H9 (cell line): ENCODE measurements at regions not wholly inside any gene's neighbourhood (a gene's known extent, or its start where the extent isn't known, plus 50 kb on each side); places are given as distances from the start of the nearest gene placed in this dataset.

Experiments
- DNase-seq: peaks from one replicate; pipeline ENCODE4 v3.0.0-alpha.2; 2017
- H2AFZ ChIP-seq: one replicate; pipeline ENCODE4 v1.6.1; 2013; ENCODE audit warnings: mild to moderate bottlenecking, low read length, control low read depth, moderate library complexity
- H2AK5ac ChIP-seq: 2 replicates; pipeline ENCODE4 v1.6.1; 2013; ENCODE audit warnings: low read length, control low read depth, mixed read lengths; ENCODE audit not compliant: insufficient read length
- H2BK120ac ChIP-seq: one replicate; pipeline ENCODE4 v1.6.1; 2013; ENCODE audit warnings: low read depth, mild to moderate bottlenecking, low read length, control low read depth, inconsistent platforms; ENCODE audit not compliant: poor library complexity, severe bottlenecking
- H2BK12ac ChIP-seq: 2 replicates; pipeline ENCODE4 v1.6.1; 2013; ENCODE audit warnings: low read length, control low read depth, mixed read lengths, low read depth; ENCODE audit not compliant: insufficient read length
- H2BK15ac ChIP-seq: 2 replicates; pipeline ENCODE4 v1.6.1; 2013; ENCODE audit warnings: low read depth, low read length, control low read depth
- H2BK20ac ChIP-seq: one replicate; pipeline ENCODE4 v1.6.1; 2013; ENCODE audit warnings: low read depth, mild to moderate bottlenecking, low read length, control low read depth, inconsistent platforms; ENCODE audit not compliant: poor library complexity, severe bottlenecking
- H2BK5ac ChIP-seq: 2 replicates; pipeline ENCODE4 v1.6.1; 2013; ENCODE audit warnings: low read length, control low read depth, mixed read lengths; ENCODE audit not compliant: insufficient read length
- H3K14ac ChIP-seq: 2 replicates; pipeline ENCODE4 v1.6.1; 2013; ENCODE audit warnings: low read length, control low read depth; ENCODE audit not compliant: insufficient read depth
- H3K18ac ChIP-seq: 2 replicates; pipeline ENCODE4 v1.6.1; 2013; ENCODE audit warnings: low read depth, mild to moderate bottlenecking, mixed read lengths, low read length, control low read depth; ENCODE audit not compliant: insufficient read length
- H3K23ac ChIP-seq: 2 replicates; pipeline ENCODE4 v1.6.1; 2013; ENCODE audit warnings: low read length, control low read depth, mixed read lengths, low read depth; ENCODE audit not compliant: insufficient read length
- H3K23me2 ChIP-seq: 2 replicates; pipeline ENCODE4 v1.6.1; 2013; ENCODE audit warnings: low read depth, mild to moderate bottlenecking, mixed read lengths, low read length, control low read depth; ENCODE audit not compliant: insufficient read length, poor library complexity, severe bottlenecking
- H3K27ac ChIP-seq: 2 replicates; pipeline ENCODE4 v1.5.1; 2013; ENCODE audit warnings: low read length, control low read depth, mixed read lengths, low read depth; ENCODE audit not compliant: insufficient read length
- H3K27me3 ChIP-seq: 2 replicates; pipeline ENCODE4 v1.6.1; 2013; ENCODE audit warnings: low read length, control low read depth, inconsistent platforms; ENCODE audit not compliant: insufficient read depth
- H3K4ac ChIP-seq: 2 replicates; pipeline ENCODE4 v1.6.1; 2013; ENCODE audit warnings: low read depth, mild to moderate bottlenecking, control low read depth, inconsistent platforms, low read length, moderate library complexity
- H3K4me1 ChIP-seq: 2 replicates; pipeline ENCODE4 v1.6.1; 2013; ENCODE audit warnings: low read length, control low read depth, inconsistent platforms; ENCODE audit not compliant: insufficient read depth
- H3K4me2 ChIP-seq: 2 replicates; pipeline ENCODE4 v1.6.1; 2013; ENCODE audit warnings: low read length, control low read depth, mixed read lengths; ENCODE audit not compliant: insufficient read length, insufficient read depth
- H3K56ac ChIP-seq: 2 replicates; pipeline ENCODE4 v1.6.1; 2013; ENCODE audit warnings: low read depth, mild to moderate bottlenecking, mixed read lengths, low read length, control low read depth; ENCODE audit not compliant: insufficient read length
- H3K79me1 ChIP-seq: 2 replicates; pipeline ENCODE4 v1.6.1; 2013; ENCODE audit warnings: low read depth, mild to moderate bottlenecking, moderate library complexity, low read length, control low read depth, inconsistent platforms; ENCODE audit not compliant: insufficient read depth, poor library complexity, severe bottlenecking
- H3K79me2 ChIP-seq: 2 replicates; pipeline ENCODE4 v1.6.1; 2013; ENCODE audit warnings: low read length, control low read depth, inconsistent platforms; ENCODE audit not compliant: insufficient read depth
- H3K9ac ChIP-seq: 2 replicates; pipeline ENCODE4 v1.6.1; 2013; ENCODE audit warnings: low read length, control low read depth, mixed read lengths; ENCODE audit not compliant: insufficient read length; ENCODE audit errors: extremely low read depth
- H3K9me3 ChIP-seq: one replicate; pipeline ENCODE4 v1.6.1; 2013; ENCODE audit warnings: low read depth, low read length, inconsistent platforms; ENCODE audit not compliant: control insufficient read depth
- H3T11ph ChIP-seq: one replicate; pipeline ENCODE4 v1.6.1; 2013; ENCODE audit warnings: mild to moderate bottlenecking, low read length, control low read depth, inconsistent platforms
- H4K20me1 ChIP-seq: one replicate; pipeline ENCODE4 v1.6.1; 2013; ENCODE audit not compliant: control insufficient read depth, insufficient read length, insufficient read depth
- H4K5ac ChIP-seq: 2 replicates; pipeline ENCODE4 v1.6.1; 2013; ENCODE audit warnings: low read depth, mild to moderate bottlenecking, mixed read lengths, low read length, control low read depth; ENCODE audit not compliant: insufficient read length
- H4K8ac ChIP-seq: replicated peaks from 2 replicates; pipeline ENCODE4 v1.6.1; 2013; ENCODE audit warnings: low read length, control low read depth, mixed read lengths, low read depth; ENCODE audit not compliant: insufficient read length
- H4K91ac ChIP-seq: 2 replicates; pipeline ENCODE4 v1.6.1; 2013; ENCODE audit warnings: low read depth, mild to moderate bottlenecking, moderate library complexity, mixed read lengths, low read length, control low read depth; ENCODE audit not compliant: insufficient read length
- H3K27ac Mint-ChIP-seq, 3 experiments: 2 replicates in 2 of 3; 3 replicates in 1 of 3; pipeline ENCODE4 v1.8.0; 2020 to 2021; ENCODE audit warnings: mixed read lengths in 3 of 3, mild to moderate bottlenecking in 1 of 3, moderate library complexity in 1 of 3
- H3K27me3 Mint-ChIP-seq: 2 replicates; pipeline ENCODE4 v1.8.0; 2021; ENCODE audit warnings: low read depth, mild to moderate bottlenecking, moderate library complexity, mixed read lengths
- H3K36me3 Mint-ChIP-seq, 3 experiments: 2 replicates in 2 of 3; 3 replicates in 1 of 3; pipeline ENCODE4 v1.8.0; 2020 to 2021; ENCODE audit warnings: low read depth in 3 of 3, mixed read lengths in 3 of 3; ENCODE audit not compliant: insufficient read depth in 1 of 3
- H3K4me1 Mint-ChIP-seq, 2 experiments: 2 replicates each; pipeline ENCODE4 v1.8.0; 2020; ENCODE audit warnings: mixed read lengths in 2 of 2
- H3K4me3 Mint-ChIP-seq, 2 experiments: 2 replicates in 1 of 2; 3 replicates in 1 of 2; pipeline ENCODE4 v1.8.0; 2020 to 2021; ENCODE audit warnings: mild to moderate bottlenecking in 2 of 2, mixed read lengths in 2 of 2, moderate library complexity in 1 of 2
- H3K9me3 Mint-ChIP-seq, 2 experiments: 2 replicates in 1 of 2; 3 replicates in 1 of 2; pipeline ENCODE4 v1.8.0; 2020; ENCODE audit warnings: mild to moderate bottlenecking in 2 of 2, mixed read lengths in 2 of 2, moderate library complexity in 1 of 2
- CTCF ChIP-seq: fragments of 200-600 bp; sonication (generic); conservative IDR thresholded peaks from 3 replicates; pipeline ENCODE4 v1.8.0; 2021; ENCODE audit warnings: antibody characterized with exemption, mild to moderate bottlenecking
- WGBS: extraction: QIAGEN DNeasy Blood & Tissue Kit; methylation state at CpG from one replicate; pipeline ENCODE4 v1.1.7; 2013; ENCODE audit warnings: missing lambda C conversion rate, low lambda C conversion rate, mixed read lengths; ENCODE audit not compliant: insufficient read length; ENCODE audit errors: extremely low coverage; 5-methylcytosine and 5-hydroxymethylcytosine counted together

DNA sequence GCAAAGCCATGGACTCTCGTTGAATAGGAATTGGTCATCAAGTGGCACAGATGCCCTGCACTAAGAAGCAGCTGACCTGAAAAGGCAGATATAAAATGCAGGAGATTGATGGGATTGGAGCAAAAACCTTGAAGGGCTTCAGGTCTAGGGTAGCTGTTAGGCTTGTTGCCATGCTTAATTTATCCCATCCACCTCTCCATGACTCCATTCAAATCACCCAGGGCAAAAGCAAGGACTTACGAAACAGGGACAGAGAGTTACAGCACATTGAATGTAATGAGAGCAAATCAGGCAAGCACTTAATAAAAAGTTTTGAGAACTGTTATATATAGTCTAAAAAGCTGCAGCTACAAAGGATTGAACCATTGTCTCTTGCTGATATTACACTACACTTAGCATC is 298.2 kb upstream of the ESRRG start:
- H3K9ac ChIP-seq: no peak overlapping the region
- H3K27me3 Mint-ChIP-seq: no peaks in the 10 kb centered on the region
- H4K5ac ChIP-seq: no peak overlapping the region
- H3K4me1 ChIP-seq: no peaks in the 10 kb centered on the region; the same call in 1 of the 2 replicates
- H3K79me2 ChIP-seq: no peaks in the 10 kb centered on the region
- no peak overlapping the region for H4K91ac ChIP-seq
- H3K56ac ChIP-seq: no peak overlapping the region
- no peaks in the 10 kb centered on the region for H3K36me3 Mint-ChIP-seq
- no peak overlapping the region for H3K27ac ChIP-seq
- H3K18ac ChIP-seq: no peak overlapping the region
- no peak overlapping the region for H2BK20ac ChIP-seq
- no peak for TF ChIP-seq CTCF
- no peaks in the 10 kb centered on the region for H3K79me1 ChIP-seq
- H3K27me3 ChIP-seq: no peaks in the 10 kb centered on the region
- no peaks in the 10 kb centered on the region for H3K4me1 Mint-ChIP-seq
- no peak overlapping the region for H4K8ac ChIP-seq
- H2BK12ac ChIP-seq: no peak overlapping the region
- H3K14ac ChIP-seq: no peak overlapping the region
- no peaks in the 10 kb centered on the region for H3K9me3 Mint-ChIP-seq
- no peak overlapping the region for H2BK15ac ChIP-seq
- WGBS: no CpG with 5 or more reads among the region's 2 CpGs
- no peaks in the 10 kb centered on the region for H4K20me1 ChIP-seq
- no peak overlapping the region for H2AFZ ChIP-seq
- no peak overlapping the region for H3K27ac Mint-ChIP-seq
- H3K23me2 ChIP-seq: no peaks in the 10 kb centered on the region
- no peak overlapping the region for H2BK5ac ChIP-seq
- no peak overlapping the region for H3K4me3 Mint-ChIP-seq
- H3K9me3 ChIP-seq: no peaks in the 10 kb centered on the region
- no peak overlapping the region for H3K23ac ChIP-seq
- no peak overlapping the region for H3T11ph ChIP-seq
- H3K4ac ChIP-seq: no peak overlapping the region
- no peak overlapping the region for H2BK120ac ChIP-seq
- DNase-seq: no peak
- H3K4me2 ChIP-seq: no peak overlapping the region
- no peak overlapping the region for H2AK5ac ChIP-seq
